KMS-11 (cell line): ENCODE measurements at regions not wholly inside any gene's neighbourhood (a gene's known extent, or its start where the extent isn't known, plus 50 kb on each side); places are given as distances from the start of the nearest gene placed in this dataset.

ENCODE experiments used
- H2AFZ ChIP-seq: fragments of 200-600 bp; sonication (generic); 2 replicates; pipeline ENCODE4 v1.6.1; 2016; ENCODE audit warnings: antibody characterized with exemption, mixed run types, low read depth
- H3K27ac ChIP-seq: fragments of 200-600 bp; sonication (generic); 2 replicates; pipeline ENCODE4 v1.6.1; 2016; ENCODE audit warnings: mild to moderate bottlenecking, mixed run types
- H3K27me3 ChIP-seq: fragments of 200-600 bp; sonication (generic); 2 replicates; pipeline ENCODE4 v1.6.1; 2017; ENCODE audit warnings: mild to moderate bottlenecking, low read depth, mixed run types, moderate library complexity; ENCODE audit not compliant: insufficient read depth
- H3K36me3 ChIP-seq: fragments of 200-600 bp; sonication (generic); 2 replicates; pipeline ENCODE4 v1.6.1; 2017; ENCODE audit warnings: mild to moderate bottlenecking, mixed run types; ENCODE audit not compliant: insufficient read depth
- H3K4me1 ChIP-seq: fragments of 200-600 bp; sonication (generic); 2 replicates; pipeline ENCODE4 v1.6.1; 2016; ENCODE audit warnings: mild to moderate bottlenecking, low read depth, mixed run types; ENCODE audit not compliant: poor library complexity, severe bottlenecking
- H3K4me2 ChIP-seq: fragments of 200-600 bp; sonication (generic); 2 replicates; pipeline ENCODE4 v1.7.0; 2016; ENCODE audit warnings: mild to moderate bottlenecking, mixed run types
- H3K4me3 ChIP-seq: fragments of 200-600 bp; sonication (generic); IDR thresholded peaks from 2 replicates; pipeline ENCODE4 v1.6.1; 2017; ENCODE audit warnings: low read depth, low read length, mixed read lengths; ENCODE audit not compliant: insufficient read depth
- H3K79me2 ChIP-seq: fragments of 200-600 bp; sonication (generic); 2 replicates; pipeline ENCODE4 v1.6.1; 2016; ENCODE audit warnings: low read depth, mixed run types; ENCODE audit not compliant: insufficient read depth
- H3K9ac ChIP-seq: fragments of 200-600 bp; sonication (generic); 2 replicates; pipeline ENCODE4 v1.6.1; 2016; ENCODE audit warnings: mild to moderate bottlenecking, mixed run types
- H4K20me1 ChIP-seq: fragments of 200-600 bp; sonication (generic); 2 replicates; pipeline ENCODE4 v1.6.1; 2016; ENCODE audit warnings: mild to moderate bottlenecking, mixed run types; ENCODE audit not compliant: insufficient read depth
- CTCF ChIP-seq: fragments of 200-600 bp; sonication (generic); conservative IDR thresholded peaks from 2 replicates; pipeline ENCODE4 v1.6.1; 2017; ENCODE audit warnings: low read depth, mild to moderate bottlenecking, antibody characterized with exemption, low read length, moderate library complexity, mixed read lengths

GRCh38 chr2:126558029-126558428 lies 97.9 kb upstream of the GYPC start:
- Histone ChIP-seq H3K4me3 (no peak overlapping the region), H2AFZ (no peak overlapping the region), H3K36me3 (no peaks in the 10 kb centered on the region), H3K27ac (no peak overlapping the region), H3K79me2 (no peaks in the 10 kb centered on the region), H3K27me3 (no peaks in the 10 kb centered on the region), H3K4me2 (no peak overlapping the region), H4K20me1 (no peaks in the 10 kb centered on the region), H3K4me1 (no peaks in the 10 kb centered on the region), H3K9ac (no peak overlapping the region)
- no peak for TF ChIP-seq CTCF

GRCh38 chr2:126568734-126569133 lies 87.2 kb upstream of the GYPC start:
- Histone ChIP-seq H3K36me3 (no peaks in the 10 kb centered on the region), H3K9ac (no peak overlapping the region), H2AFZ (no peak overlapping the region), H4K20me1 (no peaks in the 10 kb centered on the region), H3K4me2 (no peak overlapping the region), H3K79me2 (no peaks in the 10 kb centered on the region), H3K4me3 (no peak overlapping the region), H3K27me3 (no peaks in the 10 kb centered on the region), H3K27ac (no peak overlapping the region), H3K4me1 (no peaks in the 10 kb centered on the region)
- no peak for TF ChIP-seq CTCF

- Histone ChIP-seq H3K27ac (no peak overlapping the region), H3K4me2 (no peak overlapping the region), H3K4me1 (no peaks in the 10 kb centered on the region), H3K9ac (no peak overlapping the region), H2AFZ (no peak overlapping the region), H3K36me3 (no peaks in the 10 kb centered on the region), H3K27me3 (no peaks in the 10 kb centered on the region), H3K79me2 (no peaks in the 10 kb centered on the region), H3K4me3 (no peak overlapping the region), H4K20me1 (no peaks in the 10 kb centered on the region)
- TF ChIP-seq CTCF, result no peak
Observed at GRCh38 chr2:126571403-126571802, 84.6 kb upstream of the GYPC start.

- Histone ChIP-seq H3K27me3 (no peaks in the 10 kb centered on the region), H3K9ac (no peak overlapping the region), H3K4me3 (no peak overlapping the region), H3K4me1 (no peaks in the 10 kb centered on the region), H3K36me3 (no peaks in the 10 kb centered on the region), H3K79me2 (no peaks in the 10 kb centered on the region), H3K4me2 (no peak overlapping the region), H3K27ac (no peak overlapping the region), H4K20me1 (no peaks in the 10 kb centered on the region), H2AFZ (no peak overlapping the region)
- TF ChIP-seq CTCF, result no peak
Observed at GRCh38 chr2:126575631-126576030, 80.3 kb upstream of the GYPC start.

- no peaks in the 10 kb centered on the region for H4K20me1 ChIP-seq
- H3K27ac ChIP-seq, result no peak overlapping the region
- no peak overlapping the region for H3K4me2 ChIP-seq
- no peaks in the 10 kb centered on the region for H3K27me3 ChIP-seq
- no peak overlapping the region for H2AFZ ChIP-seq
- no peak for TF ChIP-seq CTCF
- no peaks in the 10 kb centered on the region for H3K36me3 ChIP-seq
- H3K9ac ChIP-seq, result no peak overlapping the region
- H3K4me3 ChIP-seq, result no peak overlapping the region
- no peaks in the 10 kb centered on the region for H3K79me2 ChIP-seq
- H3K4me1 ChIP-seq, result no peaks in the 10 kb centered on the region
Observed at GRCh38 chr2:126579868-126580267, 76.1 kb upstream of the GYPC start.
